WI38 (cell line): ENCODE measurements at regions not wholly inside any gene's neighbourhood (a gene's known extent, or its start where the extent isn't known, plus 50 kb on each side); places are given as distances from the start of the nearest gene placed in this dataset.
"Not testable (repeated sequence)": the region's sequence is repeated elsewhere in the genome, so short reads cannot be mapped to it uniquely, and the experiment has no call there.

Experiments
- H3K4me3 ChIP-seq: 2 replicates; pipeline ENCODE4 v1.5.1; 2011; ENCODE audit warnings: low read depth, mild to moderate bottlenecking, control low read depth, low read length
- CTCF ChIP-seq: IDR thresholded peaks from 2 replicates; pipeline ENCODE4 v1.5.1; 2012; ENCODE audit warnings: low read depth, mild to moderate bottlenecking, control low read depth, low read length

- no peak overlapping the region for H3K4me3 ChIP-seq
- no peak for TF ChIP-seq CTCF
Measured at GRCh38 chr3:5917932-5918331, 730.4 kb downstream of the EDEM1 start.

- no peak overlapping the region for H3K4me3 ChIP-seq
- TF ChIP-seq CTCF = no peak
Measured at GRCh38 chr3:5918626-5919025, 731.1 kb downstream of the EDEM1 start.

- H3K4me3 ChIP-seq = no peak overlapping the region
- TF ChIP-seq CTCF = no peak
Measured at GRCh38 chr3:5929027-5929426, 741.5 kb downstream of the EDEM1 start.

GRCh38 chr3:5944061-5944460 lies 756.6 kb downstream of the EDEM1 start:
- H3K4me3 ChIP-seq = not testable (repeated sequence)

- H3K4me3 ChIP-seq = no peak overlapping the region
- no peak for TF ChIP-seq CTCF
Measured at GRCh38 chr3:5948084-5948483, 760.6 kb downstream of the EDEM1 start.

GRCh38 chr3:5951026-5951425 lies 763.5 kb downstream of the EDEM1 start:
- TF ChIP-seq CTCF = no peak
- no peak overlapping the region for H3K4me3 ChIP-seq

- H3K4me3 ChIP-seq = no peak overlapping the region
- TF ChIP-seq CTCF = no peak
Measured at GRCh38 chr3:5972586-5972985, 785.1 kb downstream of the EDEM1 start.

GRCh38 chr3:5974630-5975322 lies 787.3 kb downstream of the EDEM1 start:
- TF ChIP-seq CTCF = no peak

More at GRCh38 chr3:5974630-5975322, 787.3 kb downstream of the EDEM1 start:
- no peak overlapping the region for H3K4me3 ChIP-seq
